A673 (cell line): ENCODE measurements at regions not wholly inside any gene's neighbourhood (a gene's known extent, or its start where the extent isn't known, plus 50 kb on each side); places are given as distances from the start of the nearest gene placed in this dataset.

Experiments used
- CTCF ChIP-seq: fragments of 300-800, 200-600 bp; sonication (generic); conservative IDR thresholded peaks from 2 replicates; pipeline ENCODE4 v1.5.1; 2017; ENCODE audit warnings: low read depth, mild to moderate bottlenecking, antibody characterized with exemption, low read length, moderate library complexity, mixed read lengths
- EZH2 ChIP-seq: fragments of 200-600 bp; sonication (generic); IDR thresholded peaks from 2 replicates; pipeline ENCODE4 v1.6.1; 2017; ENCODE audit warnings: borderline replicate concordance, low read depth, mild to moderate bottlenecking, mixed read lengths, antibody characterized with exemption, low read length; ENCODE audit not compliant: poor library complexity, severe bottlenecking

GRCh38 chr11:104572279-104572678 lies 326.0 kb downstream of the CASP12 start:
- no peak for TF ChIP-seq CTCF
- no peak for TF ChIP-seq EZH2
